ENCODE measurements at regions not wholly inside any gene's neighbourhood (a gene's known extent, or its start where the extent isn't known, plus 50 kb on each side); places are given as distances from the start of the nearest gene placed in this dataset.
A peak's percentile ranks its signal among the peaks of the same experiment; 100 is the strongest.

- Mint-ChIP-seq H3K9me3 (no peaks in the 10 kb centered on the region), H3K4me3 (no peak overlapping the region), H3K4me1 (peaks cover 41% of the 10 kb centered on the region), H3K27ac (no peak overlapping the region), H3K36me3 (no peaks in the 10 kb centered on the region), H3K27me3 (peaks cover under 1% of the 10 kb centered on the region)
- no peak for ATAC-seq (ENCODE audit: low read depth)
- no peak for DNase-seq (ENCODE audit: low spot score in 2 of 2)
Observed at GRCh38 chr15:70494852-70495571, 268.3 kb downstream of the UACA start.

- Mint-ChIP-seq H3K4me1 (peaks cover 43% of the 10 kb centered on the region), H3K27ac (no peak overlapping the region), H3K27me3 (peaks cover 1% of the 10 kb centered on the region), H3K36me3 (no peaks in the 10 kb centered on the region), H3K4me3 (no peak overlapping the region), H3K9me3 (no peaks in the 10 kb centered on the region)
- no peak for ATAC-seq (ENCODE audit: low read depth)
- DNase-seq (ENCODE audit: low spot score in 2 of 2): no peak
Observed at GRCh38 chr15:70494517-70494851, 268.9 kb downstream of the UACA start.

GRCh38 chr15:70493787-70494516, 269.4 kb downstream of the UACA start:
- H3K4me3 Mint-ChIP-seq: no peak overlapping the region
- H3K27me3 Mint-ChIP-seq: peaks cover 1% of the 10 kb centered on the region

GRCh38 chr15:70493376-70493775, 270.0 kb downstream of the UACA start:
- DNase-seq (ENCODE audit: low spot score in 2 of 2) (no peak), ATAC-seq (ENCODE audit: low read depth) (no peak)
- H3K36me3 Mint-ChIP-seq: no peaks in the 10 kb centered on the region
- no peak overlapping the region for H3K4me3 Mint-ChIP-seq
- peak overlapping the region; percentile 19 for H3K27ac Mint-ChIP-seq
- H3K27me3 Mint-ChIP-seq: peaks cover 1% of the 10 kb centered on the region
- H3K9me3 Mint-ChIP-seq: no peaks in the 10 kb centered on the region
- H3K4me1 Mint-ChIP-seq: peaks cover 43% of the 10 kb centered on the region

More at GRCh38 chr15:70493787-70494516, 269.4 kb downstream of the UACA start:
- Mint-ChIP-seq H3K27ac (peak overlapping the region; percentile 19), H3K9me3 (no peaks in the 10 kb centered on the region), H3K36me3 (no peaks in the 10 kb centered on the region), H3K4me1 (peaks cover 43% of the 10 kb centered on the region)
- DNase-seq (ENCODE audit: low spot score in 2 of 2) (no peak), ATAC-seq (ENCODE audit: low read depth) (no peak)

- peak overlapping the region; percentile 57 for H3K4me3 Mint-ChIP-seq
- ATAC-seq (ENCODE audit: low read depth): peak; percentile 76
- H3K27ac Mint-ChIP-seq: peak overlapping the region; percentile 53
- DNase-seq (ENCODE audit: low spot score in 2 of 2): no peak
- no peaks in the 10 kb centered on the region for H3K36me3 Mint-ChIP-seq
- H3K9me3 Mint-ChIP-seq: no peaks in the 10 kb centered on the region
- peaks cover 1% of the 10 kb centered on the region for H3K27me3 Mint-ChIP-seq
- peaks cover 48% of the 10 kb centered on the region for H3K4me1 Mint-ChIP-seq
Observed at GRCh38 chr15:70492240-70493177, 270.8 kb downstream of the UACA start.

- Mint-ChIP-seq H3K27ac (peak overlapping the region; percentile 53), H3K27me3 (peaks cover 1% of the 10 kb centered on the region), H3K36me3 (no peaks in the 10 kb centered on the region), H3K9me3 (no peaks in the 10 kb centered on the region), H3K4me1 (peaks cover 50% of the 10 kb centered on the region), H3K4me3 (peak overlapping the region; percentile 57)
- no peak for DNase-seq (ENCODE audit: low spot score in 2 of 2)
- ATAC-seq (ENCODE audit: low read depth): no peak
Observed at GRCh38 chr15:70491641-70492040, 271.7 kb downstream of the UACA start.

- Mint-ChIP-seq H3K4me1 (peaks cover 54% of the 10 kb centered on the region), H3K4me3 (peak overlapping the region; percentile 57), H3K9me3 (no peaks in the 10 kb centered on the region), H3K27me3 (peaks cover 1% of the 10 kb centered on the region), H3K36me3 (no peaks in the 10 kb centered on the region), H3K27ac (no peak overlapping the region)
- DNase-seq (ENCODE audit: low spot score in 2 of 2) (no peak), ATAC-seq (ENCODE audit: low read depth) (no peak)
Observed at GRCh38 chr15:70491201-70491621, 272.1 kb downstream of the UACA start.

GRCh38 chr15:70490838-70491155, 272.6 kb downstream of the UACA start:
- DNase-seq (ENCODE audit: low spot score in 2 of 2) (no peak), ATAC-seq (ENCODE audit: low read depth) (no peak)
- Mint-ChIP-seq H3K27ac (no peak overlapping the region), H3K9me3 (no peaks in the 10 kb centered on the region), H3K27me3 (peaks cover 1% of the 10 kb centered on the region), H3K36me3 (no peaks in the 10 kb centered on the region), H3K4me1 (peaks cover 56% of the 10 kb centered on the region), H3K4me3 (peak overlapping the region; percentile 9)

GRCh38 chr15:70490148-70490837, 273.1 kb downstream of the UACA start:
- Mint-ChIP-seq H3K4me1 (peaks cover 59% of the 10 kb centered on the region), H3K27ac (no peak overlapping the region), H3K36me3 (no peaks in the 10 kb centered on the region), H3K9me3 (no peaks in the 10 kb centered on the region), H3K27me3 (peaks cover 1% of the 10 kb centered on the region), H3K4me3 (peak overlapping the region; percentile 9)
- DNase-seq (ENCODE audit: low spot score in 2 of 2) (no peak), ATAC-seq (ENCODE audit: low read depth) (no peak)

GRCh38 chr15:70488941-70489848, 274.2 kb downstream of the UACA start:
- Mint-ChIP-seq H3K9me3 (no peaks in the 10 kb centered on the region), H3K27me3 (peaks cover 1% of the 10 kb centered on the region), H3K27ac (no peak overlapping the region), H3K36me3 (no peaks in the 10 kb centered on the region), H3K4me1 (peaks cover 55% of the 10 kb centered on the region), H3K4me3 (no peak overlapping the region)
- DNase-seq (ENCODE audit: low spot score in 2 of 2) (no peak), ATAC-seq (ENCODE audit: low read depth) (no peak)

GRCh38 chr15:70488002-70488605, 275.3 kb downstream of the UACA start:
- ATAC-seq (ENCODE audit: low read depth) (peak; percentile 21), DNase-seq (ENCODE audit: low spot score in 2 of 2) (peak; percentile 76 to 78)
- Mint-ChIP-seq H3K9me3 (no peaks in the 10 kb centered on the region), H3K36me3 (no peaks in the 10 kb centered on the region), H3K4me1 (peaks cover 48% of the 10 kb centered on the region), H3K27ac (no peak overlapping the region), H3K4me3 (no peak overlapping the region), H3K27me3 (peaks cover 1% of the 10 kb centered on the region)

- Mint-ChIP-seq H3K4me1 (peaks cover 40% of the 10 kb centered on the region), H3K36me3 (no peaks in the 10 kb centered on the region), H3K9me3 (no peaks in the 10 kb centered on the region), H3K4me3 (no peak overlapping the region), H3K27ac (no peak overlapping the region), H3K27me3 (peaks cover 1% of the 10 kb centered on the region)
- no peak for ATAC-seq (ENCODE audit: low read depth)
- no peak for DNase-seq (ENCODE audit: low spot score in 2 of 2)
Observed at GRCh38 chr15:70487387-70487740, 276.0 kb downstream of the UACA start.
